A549 (cell line): ENCODE measurements at regions not wholly inside any gene's neighbourhood (a gene's known extent, or its start where the extent isn't known, plus 50 kb on each side); places are given as distances from the start of the nearest gene placed in this dataset.

Experiments
- ATAC-seq, 2 experiments: fragments of 200-7000 bp in 1 of 2; fragments of >200 bp in 1 of 2; cut with Nextera tagmentation in 1 of 2; cut with Tn5 transposase in 1 of 2; 3 replicates each; pipeline versions ENCODE4 v1.8.0 to v1.9.1; 2018 to 2020; ENCODE audit warnings: mild to moderate bottlenecking in 1 of 2, moderate library complexity in 1 of 2
- CTCF ChIA-PET: fragments of 300-600 bp; sonication (Branson Sonifier 250); formaldehyde crosslinking; extraction: SDS; loops from one replicate; lab custom pipeline; 2021; ENCODE audit warnings: antibody characterized with exemption, inconsistent platforms; lab: Yijun Ruan, JAX
- POLR2A ChIA-PET: fragments of 350-600 bp; formaldehyde crosslinking; extraction: SDS; loops from one replicate; lab custom pipeline; 2021; ENCODE audit warnings: antibody characterized with exemption, inconsistent platforms; lab: Yijun Ruan, JAX
- DNase-seq, 2 experiments: peaks; one replicate each; pipeline versions ENCODE4 v3.0.0 to v3.0.0-alpha.2; 2011 to 2016; ENCODE audit warnings: low read depth in 1 of 2, low spot score in 1 of 2
- FAIRE-seq: peaks from 2 replicates; lab custom pipeline; 2011; peaks lifted over from hg19 to GRCh38; lab: Jason Lieb, UNC
- H3K27ac ChIP-seq, 2 experiments: fragments of >200 bp; sonication (Bioruptor Twin); formaldehyde crosslinking; 3 replicates each; pipeline ENCODE4 v1.5.1; 2016 to 2017
- H3K4me1 ChIP-seq: fragments of >200 bp; sonication (Bioruptor Twin); formaldehyde crosslinking; 3 replicates; pipeline ENCODE4 v1.6.1; 2016
- H3K4me2 ChIP-seq: fragments of >200 bp; sonication (Bioruptor Twin); formaldehyde crosslinking; 3 replicates; pipeline ENCODE4 v1.6.1; 2016
- H3K4me3 ChIP-seq: fragments of >200 bp; sonication (Bioruptor Twin); formaldehyde crosslinking; 3 replicates; pipeline ENCODE4 v1.5.1; 2016
- H3K9me3 ChIP-seq: fragments of >200 bp; sonication (Bioruptor Twin); formaldehyde crosslinking; 3 replicates; pipeline ENCODE4 v1.6.1; 2016
- ATOH8 ChIP-seq: fragments of 250-450 bp; sonication (Bioruptor Pico); IDR thresholded peaks from 2 replicates; pipeline ENCODE4 v1.5.0; 2020; ENCODE audit warnings: low read depth, mild to moderate bottlenecking, moderate library complexity
- CBX8 ChIP-seq: fragments of 200-600 bp; sonication (generic); IDR thresholded peaks from 2 replicates; pipeline ENCODE4 v1.6.1; 2016
- CEBPB ChIP-seq, 2 experiments: fragments of >200 bp in 1 of 2; sonication (Bioruptor Twin) in 1 of 2; formaldehyde crosslinking in 1 of 2; IDR thresholded peaks; 2 replicates each; pipeline ENCODE4 v1.6.1; 2012 to 2016
- CHD2 ChIP-seq: fragments of 150-350 bp; IDR thresholded peaks from 2 replicates; pipeline ENCODE4 v1.6.1; 2014; ENCODE audit warnings: low read length; ENCODE audit not compliant: partially characterized antibody
- CHD4 ChIP-seq: fragments of 200-600 bp; sonication (generic); IDR thresholded peaks from 2 replicates; pipeline ENCODE4 v1.6.1; 2016; ENCODE audit warnings: antibody characterized with exemption, mild to moderate bottlenecking, borderline replicate concordance
- FOSB ChIP-seq: fragments of 250-450 bp; sonication (Bioruptor Pico); IDR thresholded peaks from 2 replicates; pipeline ENCODE4 v1.5.0; 2020; ENCODE audit warnings: mild to moderate bottlenecking, moderate library complexity
- FOSL2 ChIP-seq, 2 experiments: fragments of 450-650 bp in 1 of 2; fragments of >200 bp in 1 of 2; sonication (Bioruptor Twin) in 1 of 2; formaldehyde crosslinking; IDR thresholded peaks; 2 replicates each; pipeline versions ENCODE4 v1.5.0 to v1.6.1; 2016 to 2020; ENCODE audit warnings: mild to moderate bottlenecking in 1 of 2, moderate library complexity in 1 of 2
- FOXS1 ChIP-seq: fragments of 250-450 bp; sonication (Bioruptor Pico); IDR thresholded peaks from 2 replicates; pipeline ENCODE4 v1.5.0; 2020; ENCODE audit warnings: mild to moderate bottlenecking, moderate library complexity
- GATA3 ChIP-seq: IDR thresholded peaks from 2 replicates; pipeline ENCODE4 v1.6.1; 2012; ENCODE audit warnings: borderline replicate concordance
- HMGXB4 ChIP-seq: fragments of 250-450 bp; sonication (Bioruptor Pico); IDR thresholded peaks from 2 replicates; pipeline ENCODE4 v1.5.0; 2021; ENCODE audit warnings: mild to moderate bottlenecking, moderate library complexity, borderline replicate concordance
- KDM1A ChIP-seq: fragments of 200-600 bp; sonication (generic); IDR thresholded peaks from 2 replicates; pipeline ENCODE4 v1.6.1; 2016; ENCODE audit warnings: low read depth, mild to moderate bottlenecking
- KDM5A ChIP-seq: fragments of 200-600 bp; sonication (generic); IDR thresholded peaks from 2 replicates; pipeline ENCODE4 v1.6.1; 2016; ENCODE audit warnings: antibody characterized with exemption, mild to moderate bottlenecking
- MAZ ChIP-seq: fragments of 150-350 bp; IDR thresholded peaks from 2 replicates; pipeline ENCODE4 v1.6.1; 2014; ENCODE audit warnings: antibody characterized with exemption, low read depth, low read length, borderline replicate concordance
- MYC ChIP-seq: IDR thresholded peaks from 2 replicates; pipeline ENCODE4 v1.6.1; 2012; ENCODE audit warnings: mild to moderate bottlenecking, inconsistent platforms, low read length, improper control_type of control experiment, borderline replicate concordance
- NR3C1 ChIP-seq: fragments of >200 bp; sonication (Bioruptor Twin); formaldehyde crosslinking; IDR thresholded peaks from 3 replicates; pipeline ENCODE4 v1.6.1; 2017
- RAD21 ChIP-seq, 2 experiments: fragments of >200 bp in 1 of 2; sonication (Bioruptor Twin) in 1 of 2; formaldehyde crosslinking in 1 of 2; IDR thresholded peaks in 1 of 2; conservative IDR thresholded peaks in 1 of 2; 2 replicates in 1 of 2; 3 replicates in 1 of 2; pipeline ENCODE4 v1.6.1; 2012 to 2018; ENCODE audit warnings: inconsistent platforms in 1 of 2
- RARB ChIP-seq: fragments of 250-450 bp; sonication (Bioruptor Pico); IDR thresholded peaks from 2 replicates; pipeline ENCODE4 v1.8.0; 2021; ENCODE audit warnings: mild to moderate bottlenecking, moderate library complexity
- RNF2 ChIP-seq: fragments of 200-600 bp; sonication (generic); IDR thresholded peaks from 2 replicates; pipeline ENCODE4 v1.6.1; 2016; ENCODE audit warnings: low read depth, mild to moderate bottlenecking, antibody characterized with exemption, moderate library complexity, borderline replicate concordance
- SMC3 ChIP-seq: fragments of >200 bp; sonication (Bioruptor Twin); formaldehyde crosslinking; IDR thresholded peaks from 3 replicates; pipeline ENCODE4 v1.6.1; 2018; ENCODE audit warnings: inconsistent platforms
- SREBF2 ChIP-seq: fragments of 450-650 bp; IDR thresholded peaks from 2 replicates; pipeline ENCODE4 v1.6.1; 2014; ENCODE audit warnings: mild to moderate bottlenecking, moderate library complexity
- ZNF302 ChIP-seq: fragments of 250-450 bp; sonication (Bioruptor Pico); IDR thresholded peaks from 2 replicates; pipeline ENCODE4 v1.9.0; 2021; ENCODE audit warnings: inconsistent platforms, mild to moderate bottlenecking, moderate library complexity
- WGBS: methylation state at CpG from one replicate; pipeline ENCODE4 v1.1.6; 2017; ENCODE audit errors: missing lambda C conversion rate; 5-methylcytosine and 5-hydroxymethylcytosine counted together

GRCh38 chr11:105334025-105334714 is 194.6 kb upstream of the CARD18 start (continued):
- TF ChIP-seq HMGXB4 (CRISPR knock-in tag) (no peak), GATA3 (no peak), FOSL2 (IDR thresholded peaks at IDR 0.05) (no peak), FOSL2 (CRISPR knock-in tag; IDR thresholded peaks at IDR 0.05) (no peak), RNF2 (no peak), ZNF302 (CRISPR knock-in tag) (no peak)

DNA sequence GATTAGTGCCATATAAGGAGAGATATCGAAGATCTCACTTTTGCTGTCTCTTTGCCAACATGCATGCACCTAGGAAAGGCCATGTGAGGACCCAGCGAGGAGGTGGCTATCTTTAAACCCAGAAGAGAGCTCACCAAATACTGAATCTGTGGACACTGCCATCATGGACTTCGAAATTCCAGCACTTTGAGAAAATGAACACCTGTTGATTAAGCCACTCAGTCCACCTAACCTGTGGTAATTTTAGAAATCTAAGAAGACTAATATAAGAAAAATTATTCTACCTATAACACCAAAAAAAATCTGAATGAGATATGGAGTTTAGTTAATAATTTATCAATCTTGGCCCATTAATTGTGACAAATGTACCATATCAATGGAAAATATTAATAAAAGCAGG is 193.6 kb upstream of the CARD18 start:
- Histone ChIP-seq H3K4me2 (no peak overlapping the region), H3K9me3 (no peaks in the 10 kb centered on the region), H3K4me3 (no peak overlapping the region), H3K27ac (no peak overlapping the region), H3K4me1 (no peaks in the 10 kb centered on the region)
- ChIA-PET CTCF (no interaction called here), POLR2A (no interaction called here)
- 19% methylated on average over 3 of the region's 3 CpGs for WGBS
- TF ChIP-seq ATOH8 (CRISPR knock-in tag) = no peak
- TF ChIP-seq FOXS1 (CRISPR knock-in tag) = no peak
- TF ChIP-seq RARB (CRISPR knock-in tag) = no peak
- TF ChIP-seq CEBPB (IDR thresholded peaks at IDR 0.05) = no peak
- TF ChIP-seq RAD21 (conservative IDR thresholded peaks at IDR 0.05 in 1 of 2, IDR thresholded peaks at IDR 0.05 in 1 of 2) = no peak
- no peak for TF ChIP-seq SREBF2
- TF ChIP-seq MAZ = no peak
- no peak for TF ChIP-seq GATA3
- no peak for TF ChIP-seq KDM5A
- no peak for TF ChIP-seq CHD2
- TF ChIP-seq FOSB = no peak
- TF ChIP-seq NR3C1 = no peak
- no peak for TF ChIP-seq CBX8
- TF ChIP-seq KDM1A = no peak
- no peak for TF ChIP-seq MYC
- DNase-seq = no peak
- FAIRE-seq = no peak
- ATAC-seq = no peak

DNA sequence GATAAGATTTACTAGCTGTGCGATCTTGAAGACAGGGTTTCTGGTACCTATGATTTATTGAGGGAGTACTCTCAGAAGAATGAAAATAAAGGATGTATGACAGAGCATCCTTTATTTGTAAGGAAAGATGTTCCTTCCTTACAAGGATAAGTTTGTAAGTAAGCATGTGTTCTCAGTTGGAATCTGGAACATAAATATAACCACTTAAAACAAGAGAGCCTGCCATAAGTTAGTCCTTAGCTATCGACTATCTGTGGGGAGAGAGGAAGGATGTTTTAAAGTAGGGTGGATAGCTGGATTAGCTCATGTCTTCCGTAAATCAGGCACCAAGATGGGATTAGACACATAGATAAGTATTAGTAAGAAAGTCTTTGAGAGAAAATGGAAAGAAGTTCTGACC is 192.6 kb upstream of the CARD18 start:
- TF ChIP-seq CHD2 (no peak), RAD21 (conservative IDR thresholded peaks at IDR 0.05 in 1 of 2, IDR thresholded peaks at IDR 0.05 in 1 of 2) (no peak), SMC3 (no peak), CHD4 (no peak)
- Histone ChIP-seq H3K27ac (no peak overlapping the region), H3K9me3 (no peaks in the 10 kb centered on the region), H3K4me2 (no peak overlapping the region), H3K4me3 (no peak overlapping the region), H3K4me1 (no peaks in the 10 kb centered on the region)
- POLR2A ChIA-PET = no interaction called here
- WGBS = 44% methylated on average over 3 of the region's 3 CpGs
- FAIRE-seq (no peak), DNase-seq (no peak), ATAC-seq (no peak)
- CTCF ChIA-PET = no interaction called here
